ENCODE measurements at regions not wholly inside any gene's neighbourhood (a gene's known extent, or its start where the extent isn't known, plus 50 kb on each side); places are given as distances from the start of the nearest gene placed in this dataset.
A peak's percentile ranks its signal among the peaks of the same experiment; 100 is the strongest.

DNA sequence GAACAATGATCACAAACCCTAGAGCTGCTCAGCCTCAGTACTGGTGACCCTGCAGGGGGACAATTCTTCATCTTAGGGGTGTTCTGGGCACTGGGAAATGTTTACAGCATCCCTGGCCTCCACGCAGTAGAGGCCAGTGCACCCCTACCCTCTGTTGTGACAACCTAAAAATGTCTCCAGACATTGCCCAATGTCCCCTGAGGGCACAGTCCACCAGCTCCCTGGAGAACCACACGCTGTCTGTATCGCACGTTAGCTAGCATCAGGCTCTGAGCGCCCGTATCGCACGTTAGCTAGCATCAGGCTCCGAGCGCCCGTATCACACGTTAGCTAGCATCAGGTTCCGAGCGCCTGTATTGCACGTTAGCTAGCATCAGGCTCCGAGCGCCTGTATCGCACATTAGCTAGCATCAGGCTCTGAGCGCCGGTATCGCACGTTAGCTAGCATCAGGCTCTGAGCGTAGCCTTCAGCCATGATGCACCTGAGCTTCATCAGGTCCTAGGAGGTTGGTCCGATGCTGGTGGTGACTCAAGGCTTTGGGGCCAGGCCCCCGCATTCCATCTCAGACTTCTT, 111.1 kb upstream of the ANO1 start:
- Histone ChIP-seq H3K4me1 (ENCODE audit: control insufficient read depth, extremely low read depth, insufficient read depth, low read length) (peaks cover 2% of the 10 kb centered on the region), H3K9me3 (ENCODE audit: control insufficient read depth, insufficient read depth, low read depth, low read length) (no peaks in the 10 kb centered on the region), H3K36me3 (ENCODE audit: control insufficient read depth, insufficient read depth, low read length) (no peaks in the 10 kb centered on the region), H4K20me1 (ENCODE audit: control insufficient read depth, extremely low read depth, insufficient read depth, low read length) (no peaks in the 10 kb centered on the region), H3K4me3 (replicated peaks in 1 of 4; ENCODE audit: control extremely low read depth in 1 of 4, insufficient read depth in 1 of 4, low read depth in 3 of 4, low read length in 4 of 4) (no peak overlapping the region), H2AFZ (ENCODE audit: low read length) (no peak overlapping the region), H3K27ac (ENCODE audit: insufficient read depth, low read length) (no peak overlapping the region), H3K4me2 (ENCODE audit: extremely low read depth, insufficient read depth, low read length) (no peak overlapping the region), H3K9ac (ENCODE audit: insufficient read depth, low read length) (no peak overlapping the region), H3K27me3 (ENCODE audit: control insufficient read depth, insufficient read depth, low read length) (peaks cover 8% of the 10 kb centered on the region), H3K79me2 (ENCODE audit: control insufficient read depth, insufficient read depth, low read length) (no peaks in the 10 kb centered on the region)
- TF ChIP-seq EZH2 (IDR thresholded peaks at IDR 0.05; ENCODE audit: low read length, missing control alignments): no peak
- no peak for TF ChIP-seq CTCF (conservative IDR thresholded peaks at IDR 0.05 in 1 of 2, IDR thresholded peaks at IDR 0.05 in 1 of 2; ENCODE audit: low read depth in 1 of 2, low read length in 2 of 2)
- DNase-seq (ENCODE audit: low read depth in 2 of 2): no peak

- Histone ChIP-seq H3K4me1 (ENCODE audit: control insufficient read depth, extremely low read depth, insufficient read depth, low read length) (peaks cover 2% of the 10 kb centered on the region), H4K20me1 (ENCODE audit: control insufficient read depth, extremely low read depth, insufficient read depth, low read length) (no peaks in the 10 kb centered on the region), H3K4me2 (ENCODE audit: extremely low read depth, insufficient read depth, low read length) (no peak overlapping the region), H3K79me2 (ENCODE audit: control insufficient read depth, insufficient read depth, low read length) (no peaks in the 10 kb centered on the region), H3K27me3 (ENCODE audit: control insufficient read depth, insufficient read depth, low read length) (peaks cover 8% of the 10 kb centered on the region), H3K9ac (ENCODE audit: insufficient read depth, low read length) (no peak overlapping the region), H2AFZ (ENCODE audit: low read length) (no peak overlapping the region), H3K9me3 (ENCODE audit: control insufficient read depth, insufficient read depth, low read depth, low read length) (no peaks in the 10 kb centered on the region), H3K27ac (ENCODE audit: insufficient read depth, low read length) (no peak overlapping the region), H3K36me3 (ENCODE audit: control insufficient read depth, insufficient read depth, low read length) (no peaks in the 10 kb centered on the region), H3K4me3 (replicated peaks in 1 of 4; ENCODE audit: control extremely low read depth in 1 of 4, insufficient read depth in 1 of 4, low read depth in 3 of 4, low read length in 4 of 4) (no peak overlapping the region)
- TF ChIP-seq EZH2 (IDR thresholded peaks at IDR 0.05; ENCODE audit: low read length, missing control alignments): no peak
- no peak for TF ChIP-seq CTCF (conservative IDR thresholded peaks at IDR 0.05 in 1 of 2, IDR thresholded peaks at IDR 0.05 in 1 of 2; ENCODE audit: low read depth in 1 of 2, low read length in 2 of 2)
- DNase-seq (ENCODE audit: low read depth in 2 of 2): no peak
Measured at GRCh38 chr11:69967484-69967883, 110.6 kb upstream of the ANO1 start.

DNA sequence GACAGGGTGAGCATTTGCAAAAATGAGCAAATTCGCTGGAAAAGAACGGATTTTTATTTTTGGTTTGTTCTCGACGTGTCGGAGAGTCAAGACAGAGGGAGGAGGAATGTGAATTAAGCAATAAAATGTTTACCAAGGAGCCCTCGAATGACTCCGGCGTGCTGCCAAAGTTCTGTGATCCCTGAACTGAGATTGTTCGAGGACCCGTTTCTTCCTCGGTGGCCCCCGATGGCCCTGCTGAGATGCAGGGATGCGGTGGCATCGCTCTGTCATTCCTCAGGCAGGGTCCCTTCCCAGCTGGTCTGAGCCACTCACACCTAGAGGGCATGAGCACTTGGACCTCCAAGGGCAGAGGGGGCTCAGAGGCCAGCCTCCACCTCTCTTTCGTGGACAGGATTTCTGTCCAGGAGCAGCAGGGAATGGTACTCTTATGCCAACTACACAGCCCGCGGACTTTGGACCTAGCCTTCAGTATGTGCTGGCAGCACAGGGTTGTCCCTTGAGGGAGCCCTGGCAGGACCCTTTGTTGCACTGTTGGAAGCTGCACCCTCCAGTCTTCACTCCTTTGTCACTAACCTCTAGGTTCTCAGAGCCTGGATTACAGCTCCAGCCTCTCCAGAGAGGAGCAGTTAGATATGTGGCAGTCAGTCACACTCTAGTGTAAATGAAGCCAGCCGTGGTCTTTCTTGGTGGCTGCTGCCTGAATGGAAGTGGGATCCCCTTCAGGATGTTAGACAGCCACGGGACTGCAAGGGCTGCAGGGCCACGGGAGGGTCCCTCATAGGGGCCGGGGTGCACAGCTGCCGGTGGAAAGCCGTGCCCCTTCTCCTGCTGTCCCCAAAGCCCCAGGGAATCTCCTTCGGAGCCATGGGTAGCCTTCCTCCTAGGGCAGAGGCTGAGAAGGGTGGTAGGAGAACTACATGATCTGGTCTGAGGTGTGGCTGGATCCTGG, 109.4 kb upstream of the ANO1 start:
- no peaks in the 10 kb centered on the region for H3K79me2 ChIP-seq (ENCODE audit: control insufficient read depth, insufficient read depth, low read length)
- peaks cover 8% of the 10 kb centered on the region for H3K27me3 ChIP-seq (ENCODE audit: control insufficient read depth, insufficient read depth, low read length)
- DNase-seq (ENCODE audit: low read depth in 2 of 2): peak in 1 of 2 donors; percentile 46
- H3K9ac ChIP-seq (ENCODE audit: insufficient read depth, low read length): no peak overlapping the region
- no peak overlapping the region for H3K4me3 ChIP-seq (replicated peaks in 1 of 4; ENCODE audit: control extremely low read depth in 1 of 4, insufficient read depth in 1 of 4, low read depth in 3 of 4, low read length in 4 of 4)
- no peaks in the 10 kb centered on the region for H3K9me3 ChIP-seq (ENCODE audit: control insufficient read depth, insufficient read depth, low read depth, low read length)
- H3K36me3 ChIP-seq (ENCODE audit: control insufficient read depth, insufficient read depth, low read length): no peaks in the 10 kb centered on the region
- no peaks in the 10 kb centered on the region for H4K20me1 ChIP-seq (ENCODE audit: control insufficient read depth, extremely low read depth, insufficient read depth, low read length)
- H3K4me2 ChIP-seq (ENCODE audit: extremely low read depth, insufficient read depth, low read length): no peak overlapping the region
- TF ChIP-seq CTCF (conservative IDR thresholded peaks at IDR 0.05 in 1 of 2, IDR thresholded peaks at IDR 0.05 in 1 of 2; ENCODE audit: low read depth in 1 of 2, low read length in 2 of 2): no peak
- TF ChIP-seq EZH2 (IDR thresholded peaks at IDR 0.05; ENCODE audit: low read length, missing control alignments): no peak
- H2AFZ ChIP-seq (ENCODE audit: low read length): no peak overlapping the region
- H3K27ac ChIP-seq (ENCODE audit: insufficient read depth, low read length): no peak overlapping the region
- no peaks in the 10 kb centered on the region for H3K4me1 ChIP-seq (ENCODE audit: control insufficient read depth, extremely low read depth, insufficient read depth, low read length)

All from fibroblast of lung (primary cell).